NCI-H345 treated with DMSO at 0.1 percent for 48 hours (cell line): ENCODE measurements at regions not wholly inside any gene's neighbourhood (a gene's known extent, or its start where the extent isn't known, plus 50 kb on each side); places are given as distances from the start of the nearest gene placed in this dataset.
"Not testable (repeated sequence)": the region's sequence is repeated elsewhere in the genome, so short reads cannot be mapped to it uniquely, and the experiment has no call there.

Experiments
- DNase-seq: peaks from one replicate; lab custom pipeline; 2025; ENCODE audit not compliant: unreplicated experiment; lab: John Stamatoyannopoulos, UW

DNA sequence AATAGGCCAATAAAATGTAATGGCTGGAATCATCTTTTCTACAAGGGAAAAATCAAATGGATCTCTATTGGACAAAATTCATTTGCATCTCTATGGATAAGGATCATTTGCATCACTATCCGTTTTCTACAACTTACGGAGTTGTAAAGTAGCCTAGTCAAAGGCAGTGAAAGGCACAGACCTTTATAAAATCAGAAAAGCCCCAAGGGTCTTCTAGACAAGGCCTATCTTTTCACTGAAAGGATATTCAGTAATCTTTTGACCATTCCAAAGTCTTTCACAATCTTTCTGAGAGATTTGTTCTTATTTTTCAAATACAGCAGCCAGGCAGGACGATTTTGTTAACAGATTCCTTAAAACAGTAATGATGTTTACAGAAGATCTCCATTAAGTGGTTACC lies 119.5 kb upstream of the JADE1 start:
- DNase-seq: no peak

DNA sequence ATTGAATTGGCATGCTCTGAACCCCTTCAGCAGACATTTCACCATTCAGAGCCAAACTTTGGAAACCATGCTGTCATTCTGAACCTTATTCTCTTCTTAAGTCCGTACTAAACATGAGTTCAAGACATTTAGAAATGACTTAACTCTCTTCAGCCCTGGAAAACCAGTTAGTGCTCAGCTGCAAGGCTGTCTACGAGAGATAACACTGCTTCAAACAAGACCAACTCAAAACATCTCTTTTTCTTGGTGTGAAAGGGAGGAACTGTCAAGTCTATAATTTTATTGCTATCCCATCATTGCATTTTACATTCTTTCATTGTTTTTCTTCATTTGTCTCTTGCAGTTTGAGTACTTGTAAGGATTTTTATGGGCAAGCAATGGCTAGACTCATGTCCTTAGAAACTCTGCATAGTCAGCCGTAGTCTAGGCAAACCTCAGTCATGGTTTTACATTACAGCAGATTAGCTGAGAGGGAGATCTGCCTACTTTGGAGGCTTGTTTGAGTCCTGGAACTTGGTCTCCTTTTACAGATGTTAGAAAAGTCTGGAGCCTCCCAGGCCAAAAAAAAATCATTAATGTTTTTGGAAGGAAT lies 120.6 kb upstream of the JADE1 start:
- no peak for DNase-seq

DNA sequence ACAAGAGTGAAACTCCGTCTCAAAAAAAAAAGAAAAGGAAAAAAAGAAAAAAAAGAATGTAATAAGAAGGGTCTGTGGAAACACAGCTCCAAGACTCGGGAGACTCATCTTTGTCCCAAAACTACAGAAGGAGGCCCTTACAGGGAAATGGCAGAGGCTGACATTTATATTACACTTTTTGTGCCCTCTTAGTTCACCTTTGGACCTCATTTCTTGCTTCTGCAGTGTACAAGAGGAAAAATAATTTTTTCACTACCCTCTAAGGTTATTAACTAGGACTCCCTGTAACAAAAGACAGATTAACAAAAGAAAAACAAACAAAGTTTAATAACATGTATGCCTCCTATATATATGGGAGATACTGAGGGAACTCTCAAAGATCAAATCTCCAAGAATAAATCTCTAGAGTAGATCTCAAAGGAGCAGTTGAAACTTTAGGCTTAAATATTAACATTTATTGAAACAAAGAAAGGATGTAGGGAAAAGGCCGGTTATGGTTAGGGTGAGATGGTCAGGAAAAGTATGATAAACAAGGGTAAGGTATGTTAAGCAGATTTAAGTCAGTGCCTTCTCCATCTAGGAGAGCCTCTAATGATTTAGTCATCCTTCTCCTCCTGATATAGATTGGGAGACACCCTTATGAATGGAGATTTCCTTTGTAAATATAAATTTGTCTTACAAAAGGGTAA lies 121.3 kb upstream of the JADE1 start:
- DNase-seq: no peak

DNA sequence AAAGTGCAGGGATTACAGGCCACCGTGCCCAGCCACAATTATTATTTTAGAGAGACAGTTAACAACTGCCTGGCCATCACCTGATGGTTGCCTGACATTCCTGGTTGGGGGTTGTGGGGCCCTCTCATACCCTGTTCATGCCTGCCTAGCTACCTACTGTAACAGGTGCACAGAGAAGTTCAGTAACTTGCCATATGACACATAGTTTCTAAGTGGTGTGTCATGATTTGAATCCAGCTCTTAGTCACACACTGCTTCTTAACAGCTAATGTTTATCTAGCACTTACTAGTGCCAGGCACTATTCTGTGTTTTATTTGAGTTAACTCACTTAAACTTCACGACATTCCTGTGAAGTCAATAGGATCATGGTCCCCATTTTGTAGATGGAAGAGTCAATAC lies 122.7 kb upstream of the JADE1 start:
- no peak for DNase-seq

DNA sequence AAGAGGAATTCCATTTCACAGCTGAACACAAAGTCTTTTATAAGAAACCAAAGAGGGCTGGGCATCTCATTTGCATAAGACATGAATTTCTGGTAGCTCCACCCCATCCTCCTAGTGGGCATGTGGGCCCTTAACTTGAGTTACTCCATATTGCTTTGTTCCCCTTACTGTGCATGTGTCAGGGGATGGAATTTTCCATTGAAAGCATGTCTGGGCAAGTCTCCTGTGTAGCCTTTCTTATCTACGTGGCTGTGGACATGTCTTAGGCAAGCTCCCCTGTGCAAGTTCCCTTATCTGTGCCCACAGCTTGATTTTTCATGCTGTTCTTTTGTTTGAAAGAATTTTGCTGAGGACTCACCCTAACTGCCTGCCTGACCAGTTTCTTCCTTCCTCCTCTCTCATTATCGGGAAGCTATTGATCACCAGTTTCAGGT lies 123.5 kb upstream of the JADE1 start:
- no peak for DNase-seq

DNA sequence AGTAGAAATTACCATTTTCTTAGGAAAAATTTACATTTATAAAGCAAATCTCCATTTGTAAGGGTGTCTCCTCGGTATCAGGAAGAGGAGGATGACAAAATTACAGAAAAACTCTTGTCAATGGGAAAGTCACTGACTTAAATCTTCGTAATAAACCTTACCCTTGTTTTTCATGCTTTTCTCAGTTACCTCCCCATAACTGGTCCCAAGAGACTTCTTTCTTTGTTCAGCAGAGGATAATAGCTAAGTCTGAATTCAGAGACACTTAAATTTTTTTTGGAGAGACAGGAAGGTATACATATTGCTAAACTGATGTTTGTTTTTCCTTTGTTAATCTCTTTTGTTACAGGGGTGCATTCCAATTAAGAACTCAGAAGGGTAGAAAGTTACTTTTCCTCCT lies 125.5 kb upstream of the JADE1 start:
- no peak for DNase-seq

DNA sequence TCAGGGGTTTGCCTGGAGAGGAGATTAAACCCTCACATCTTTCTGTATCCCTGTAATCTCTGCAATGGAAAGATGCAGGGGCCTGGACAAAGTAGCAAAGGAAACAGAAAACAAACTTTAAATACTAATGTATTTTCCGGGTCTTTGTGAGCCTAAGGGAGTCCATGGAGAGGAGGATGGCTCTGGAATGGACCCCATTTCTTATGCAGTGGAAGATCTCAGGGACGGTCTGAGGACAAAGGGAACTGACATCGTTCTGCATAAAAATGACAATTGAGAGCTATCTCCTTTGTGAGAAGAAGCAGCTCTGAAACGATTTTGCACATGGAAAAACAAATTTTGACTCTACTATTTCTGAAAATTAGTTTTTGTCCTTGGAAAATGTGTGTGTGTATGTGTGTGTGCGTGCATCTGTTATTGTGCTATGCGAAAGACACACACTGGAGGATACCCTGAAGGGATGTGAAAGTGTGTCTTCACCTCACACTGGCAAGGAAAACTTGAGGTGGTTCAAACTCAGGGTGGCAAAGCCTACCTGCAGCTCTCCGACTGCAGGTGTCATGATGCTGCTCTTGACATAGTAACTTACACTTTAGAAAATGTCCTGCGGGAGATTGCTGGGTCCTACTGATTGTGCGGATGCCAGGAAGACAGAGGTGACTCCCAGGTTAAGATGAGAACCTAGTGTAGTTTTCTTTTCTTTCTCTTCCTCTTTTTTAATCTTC lies 126.4 kb upstream of the JADE1 start:
- DNase-seq: no peak

DNA sequence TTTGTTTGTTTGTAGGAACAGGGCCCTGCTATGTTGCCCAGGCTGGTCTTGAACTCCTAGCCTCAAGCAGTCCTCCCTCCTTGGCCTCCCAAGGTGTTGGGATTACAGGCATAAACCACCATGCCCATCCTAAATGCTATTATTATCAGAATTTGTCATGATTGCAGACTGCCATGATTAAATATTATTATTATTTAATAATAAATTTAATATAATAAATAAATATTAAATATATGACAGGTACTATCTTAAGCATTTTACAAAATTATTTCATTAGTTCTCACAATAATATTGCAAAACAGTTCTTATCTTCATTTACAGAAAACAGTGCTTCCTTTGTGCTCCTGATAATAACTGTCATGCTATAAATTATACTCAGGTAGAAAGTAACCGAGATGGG lies 133.4 kb upstream of the JADE1 start:
- DNase-seq: no peak

DNA sequence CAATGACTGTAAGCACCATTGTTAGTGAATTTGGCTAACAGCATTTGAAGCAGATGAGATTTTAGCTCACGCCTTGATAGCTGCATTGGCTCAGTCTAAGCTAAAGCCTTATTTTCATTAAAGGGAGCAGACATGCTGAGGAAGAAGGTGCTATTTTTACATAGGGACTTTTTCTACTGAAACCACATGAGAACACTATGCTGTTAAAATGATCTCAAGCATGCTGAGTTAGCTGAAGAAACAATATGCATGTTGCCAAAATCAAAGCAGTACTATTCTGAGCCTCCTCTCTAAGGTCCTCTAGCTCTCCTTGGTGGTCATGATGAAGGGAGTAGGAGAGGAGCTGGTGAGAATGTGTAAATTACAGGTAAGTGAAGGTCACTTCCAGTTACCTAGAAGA lies 134.4 kb upstream of the JADE1 start:
- no peak for DNase-seq

DNA sequence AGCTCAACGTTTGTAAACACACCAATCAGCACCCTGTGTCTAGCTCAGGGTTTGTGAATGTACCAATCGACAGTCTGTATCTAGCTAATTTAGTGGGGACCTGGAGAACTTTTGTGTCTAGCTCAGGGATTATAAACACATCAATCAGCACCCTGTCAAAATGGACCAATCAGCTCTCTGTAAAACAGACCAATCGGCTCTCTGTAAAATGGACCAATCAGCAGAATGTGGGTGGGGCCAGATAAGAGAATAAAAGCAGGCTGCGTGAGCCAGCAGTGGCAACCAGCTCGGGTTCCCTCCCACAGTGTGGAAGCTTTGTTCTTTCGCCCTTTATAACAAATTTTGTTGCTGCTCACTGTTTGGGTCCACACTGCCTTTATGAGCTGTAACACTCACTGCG lies 136.3 kb upstream of the JADE1 start:
- not testable (repeated sequence) for DNase-seq

DNA sequence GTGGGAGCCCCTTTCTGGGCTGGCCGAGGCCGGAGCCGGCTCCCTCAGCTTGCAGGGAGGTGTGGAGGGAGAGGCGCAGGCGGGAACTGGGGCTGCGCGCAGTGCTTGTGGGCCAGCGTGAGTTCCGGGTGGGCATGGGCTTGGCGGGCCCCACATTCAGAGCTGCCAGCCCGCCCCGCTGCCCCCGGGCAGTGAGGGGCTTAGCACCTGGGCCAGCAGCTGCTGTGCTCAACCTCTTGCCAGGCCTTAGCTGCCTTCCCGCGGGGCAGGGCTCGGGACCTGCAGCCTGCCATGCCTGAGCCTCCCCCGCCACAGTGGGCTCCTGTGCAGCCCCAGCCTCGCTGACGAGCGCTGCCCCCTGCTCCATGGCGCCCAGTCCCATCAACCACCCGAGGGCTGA lies 136.9 kb upstream of the JADE1 start:
- DNase-seq: not testable (repeated sequence)

DNA sequence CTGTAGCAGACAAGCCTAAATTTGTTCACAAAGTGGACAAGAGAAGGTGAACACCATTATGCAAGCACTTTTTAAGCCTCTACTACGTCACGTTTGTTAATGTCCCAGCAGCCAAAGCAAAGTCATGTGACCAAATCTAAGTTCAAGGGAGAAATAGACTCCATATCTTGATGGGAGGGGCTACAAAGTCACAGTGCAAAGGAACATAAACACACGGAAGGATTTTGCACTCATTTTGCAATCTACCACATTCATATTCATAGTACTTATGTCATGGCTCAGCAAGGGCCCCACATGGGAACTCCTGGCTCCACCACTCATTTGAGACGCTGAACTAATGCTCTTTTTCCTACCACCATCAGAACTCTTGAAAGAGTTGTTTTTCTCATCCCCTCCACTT lies 139.0 kb upstream of the JADE1 start:
- DNase-seq: no peak

DNA sequence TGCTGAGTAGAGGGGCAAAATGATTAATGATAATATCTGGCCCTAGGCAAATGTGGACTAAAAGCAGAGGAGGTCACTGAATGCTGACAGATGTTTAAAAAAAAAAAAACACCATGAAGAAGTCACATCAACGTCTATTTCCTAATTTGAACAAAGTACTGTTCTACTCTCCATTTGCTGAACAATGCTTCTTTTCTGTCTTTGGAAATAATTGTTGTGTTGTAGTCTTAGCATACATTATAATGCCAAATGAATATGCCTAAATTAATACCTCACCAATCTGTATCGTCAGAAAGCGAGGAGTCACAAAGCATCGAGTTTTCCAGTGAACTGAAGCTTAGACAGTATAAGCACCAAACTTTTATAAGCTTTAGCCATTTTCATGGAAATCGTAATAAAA lies 140.9 kb upstream of the JADE1 start:
- DNase-seq: no peak

DNA sequence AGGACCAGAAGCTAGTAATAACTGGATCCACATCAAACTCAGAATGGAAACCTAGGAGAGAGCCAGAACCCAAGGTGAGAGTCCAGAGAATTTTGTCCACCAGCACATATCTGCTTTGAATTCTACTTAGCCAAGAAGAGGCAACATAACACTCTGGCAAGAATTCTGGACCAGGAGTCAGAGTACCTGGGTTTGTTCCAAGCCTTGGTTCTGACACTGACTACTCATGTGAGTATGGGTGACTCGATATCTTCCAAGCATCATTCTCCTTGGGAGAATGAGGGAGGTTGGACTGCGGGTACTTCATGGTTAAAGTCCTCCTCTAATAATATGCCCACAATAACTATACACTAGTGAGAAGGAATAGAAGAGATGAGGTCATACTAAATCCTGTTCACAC lies 144.0 kb upstream of the JADE1 start:
- no peak for DNase-seq

DNA sequence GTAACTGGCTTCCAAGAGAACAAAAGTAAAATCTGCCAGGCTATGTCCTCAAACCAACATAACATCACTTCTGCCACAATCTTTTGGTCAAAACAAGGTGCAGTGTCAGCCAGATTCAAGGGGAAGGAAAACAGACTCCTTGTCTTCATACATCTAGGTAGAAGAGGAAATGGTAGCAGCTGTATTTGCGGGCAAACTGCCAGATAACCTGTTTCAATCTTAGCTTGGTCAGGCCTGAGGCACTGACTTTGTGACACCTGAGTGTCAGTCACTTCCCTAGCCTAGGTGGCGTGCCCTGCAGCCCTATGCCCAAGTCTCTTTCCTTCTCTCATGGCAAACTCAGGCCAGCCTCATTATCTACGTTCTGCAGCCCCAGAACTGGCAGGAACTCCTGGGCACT lies 146.2 kb upstream of the JADE1 start:
- DNase-seq: no peak

DNA sequence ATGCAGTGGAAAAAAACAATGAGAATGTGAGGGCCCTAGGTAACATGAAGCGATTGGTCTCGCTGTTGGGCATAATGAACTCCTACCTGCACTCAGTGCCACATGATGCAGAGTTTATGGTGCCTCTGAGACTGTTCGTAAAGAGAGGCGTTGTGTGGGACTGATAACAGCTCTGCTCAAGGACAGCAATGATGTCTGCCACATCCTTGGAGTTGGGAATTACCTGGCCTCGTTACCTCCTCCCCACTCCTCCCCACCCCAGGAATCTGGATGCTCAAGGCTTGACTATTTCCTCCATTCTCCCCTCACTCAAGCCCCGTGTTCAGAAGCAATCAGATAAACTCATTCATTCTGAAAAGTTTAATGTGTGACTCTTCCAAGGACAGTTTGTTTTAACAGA lies 148.0 kb upstream of the JADE1 start:
- DNase-seq: no peak

DNA sequence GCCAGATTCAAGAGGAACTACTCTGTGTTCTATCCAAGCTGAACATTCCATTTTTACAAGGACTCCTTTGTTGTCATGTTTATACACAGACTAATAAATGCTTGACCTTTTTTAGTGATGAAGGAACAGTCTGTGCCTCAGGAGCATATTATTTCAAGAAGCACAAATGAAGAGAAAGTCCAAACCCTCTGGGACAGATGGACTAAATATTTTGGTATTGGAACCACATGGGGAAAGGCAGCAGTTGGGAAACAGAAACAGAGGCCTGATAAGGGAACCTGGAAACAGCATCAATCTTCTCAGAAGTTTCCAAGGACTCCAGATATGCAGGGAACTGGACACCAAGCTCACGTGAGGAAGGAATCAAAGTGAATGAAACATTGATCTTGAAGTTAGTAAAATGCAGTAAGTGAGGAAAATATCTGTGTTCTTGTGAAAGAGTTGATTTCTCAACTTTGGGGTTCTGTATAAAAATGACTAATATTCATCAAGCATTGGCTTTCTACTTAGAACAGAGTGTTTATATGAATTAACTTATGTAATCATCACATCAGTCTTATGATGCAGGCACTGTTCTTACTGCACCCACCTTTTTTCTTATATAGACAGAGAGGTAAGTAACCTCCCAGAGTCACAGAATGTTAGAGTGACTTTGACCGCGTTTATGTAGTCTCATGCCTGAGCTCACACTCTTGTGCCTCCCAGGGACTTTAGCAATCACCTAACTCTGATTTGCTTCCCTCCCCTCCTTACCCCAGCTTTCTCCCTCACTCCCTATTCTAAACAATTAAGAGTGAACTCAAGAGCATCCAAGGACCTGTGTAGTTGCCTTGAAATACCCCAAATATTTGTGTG lies 148.9 kb upstream of the JADE1 start:
- DNase-seq: no peak

DNA sequence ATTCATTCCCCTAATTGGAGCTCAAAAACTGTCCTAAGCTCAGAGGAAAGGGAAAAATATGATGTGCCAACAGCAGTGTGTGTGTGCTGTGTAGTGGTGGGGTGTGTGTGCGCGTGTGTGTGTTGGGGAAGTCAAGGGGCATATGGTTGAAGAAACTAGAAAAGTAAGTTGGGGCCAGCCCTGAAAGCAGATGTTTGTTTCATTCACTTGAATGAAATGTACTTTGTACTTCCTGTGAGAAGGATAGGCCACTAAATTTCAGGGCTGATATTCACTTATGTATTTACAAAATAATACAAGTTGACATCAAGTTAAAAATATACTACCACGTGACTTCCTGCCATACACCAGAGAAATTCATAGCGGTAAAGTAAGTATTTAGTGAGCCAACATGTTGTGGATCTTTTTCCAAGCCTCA lies 151.3 kb upstream of the JADE1 start:
- DNase-seq: no peak

DNA sequence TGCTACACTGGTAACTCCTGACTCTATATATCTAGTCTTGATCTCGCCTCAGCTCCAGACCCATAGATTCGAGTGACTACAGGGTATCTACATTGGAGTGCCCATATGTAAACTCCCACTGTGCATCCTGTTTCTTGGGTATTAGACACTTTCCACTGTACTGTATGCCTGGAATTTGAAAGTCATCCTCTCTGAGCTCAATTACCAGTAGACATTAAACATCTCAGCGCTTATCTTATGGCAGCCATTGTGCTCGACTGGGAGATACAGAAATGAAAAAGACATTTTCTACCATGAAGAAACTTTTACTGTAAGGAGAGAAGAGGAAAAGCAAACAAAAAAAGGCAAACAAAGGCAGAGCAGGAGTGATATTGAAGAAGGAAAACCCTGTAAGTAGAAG lies 151.9 kb upstream of the JADE1 start:
- DNase-seq: no peak

DNA sequence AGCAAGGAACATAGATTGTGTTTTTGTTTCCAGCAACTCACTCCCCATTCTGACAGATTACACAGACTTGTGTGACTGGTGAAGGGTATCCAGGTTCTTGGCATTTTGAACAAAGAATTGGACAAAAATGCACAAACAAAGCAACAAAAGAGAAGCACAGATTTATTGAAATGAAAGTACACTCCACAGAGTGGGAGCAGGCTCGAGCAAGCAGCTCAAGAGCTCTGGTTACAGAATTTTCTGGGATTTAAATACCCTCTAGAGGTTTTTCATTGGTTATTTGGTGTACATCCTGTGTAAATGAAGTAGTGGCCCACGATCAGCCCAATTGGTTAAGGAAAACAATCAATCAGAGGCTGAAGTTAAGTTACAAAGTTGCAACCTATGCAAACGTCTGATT lies 155.0 kb upstream of the JADE1 start:
- DNase-seq: no peak
